Neuronal stem cell (in vitro differentiated cells): ENCODE measurements at regions not wholly inside any gene's neighbourhood (a gene's known extent, or its start where the extent isn't known, plus 50 kb on each side); places are given as distances from the start of the nearest gene placed in this dataset.

ENCODE experiments used
- DNase-seq: peaks from one replicate; pipeline ENCODE4 v3.0.0-alpha.2; 2013; ENCODE audit warnings: low spot score
- H2AFZ ChIP-seq: one replicate; pipeline ENCODE4 v1.6.1; 2013; ENCODE audit warnings: mild to moderate bottlenecking, low read length, inconsistent platforms
- H2AK5ac ChIP-seq: 2 replicates; pipeline ENCODE4 v1.6.1; 2013; ENCODE audit warnings: low read depth, mild to moderate bottlenecking, inconsistent platforms, low read length, moderate library complexity, mixed read lengths
- H2BK120ac ChIP-seq: 2 replicates; pipeline ENCODE4 v1.6.1; 2013; ENCODE audit warnings: low read depth, mild to moderate bottlenecking, inconsistent platforms, low read length, moderate library complexity, mixed read lengths
- H2BK12ac ChIP-seq: one replicate; pipeline ENCODE4 v1.6.1; 2013; ENCODE audit warnings: low read length, inconsistent platforms
- H2BK15ac ChIP-seq: 2 replicates; pipeline ENCODE4 v1.6.1; 2013; ENCODE audit warnings: mild to moderate bottlenecking, low read length, inconsistent platforms, mixed read lengths
- H2BK5ac ChIP-seq: one replicate; pipeline ENCODE4 v1.6.1; 2013; ENCODE audit warnings: inconsistent platforms, mild to moderate bottlenecking, low read length, moderate library complexity
- H3K14ac ChIP-seq: one replicate; pipeline ENCODE4 v1.6.1; 2013; ENCODE audit warnings: low read length, inconsistent platforms
- H3K18ac ChIP-seq: 2 replicates; pipeline ENCODE4 v1.6.1; 2013; ENCODE audit warnings: low read length, inconsistent platforms
- H3K23ac ChIP-seq: 2 replicates; pipeline ENCODE4 v1.6.1; 2013; ENCODE audit warnings: low read depth, mild to moderate bottlenecking, mixed read lengths, low read length, inconsistent platforms; ENCODE audit not compliant: poor library complexity
- H3K27ac ChIP-seq: replicated peaks from 3 replicates; pipeline ENCODE4 v1.5.1; 2013; ENCODE audit warnings: low read length, inconsistent platforms
- H3K27me3 ChIP-seq, 3 experiments: 2 replicates each; pipeline ENCODE4 v1.6.1; 2013; ENCODE audit warnings: low read length in 3 of 3, mild to moderate bottlenecking in 2 of 3, inconsistent platforms in 1 of 3, low read depth in 1 of 3, mixed read lengths in 1 of 3, moderate library complexity in 1 of 3; ENCODE audit not compliant: control insufficient read depth in 3 of 3, insufficient read depth in 3 of 3
- H3K36me3 ChIP-seq, 2 donors: replicated peaks in 1 of 2; 2 replicates each; pipeline ENCODE4 v1.6.1; 2013; ENCODE audit warnings: low read length in 2 of 2; ENCODE audit not compliant: control insufficient read depth in 2 of 2, insufficient read depth in 2 of 2
- H3K4ac ChIP-seq: 2 replicates; pipeline ENCODE4 v1.6.1; 2013; ENCODE audit warnings: inconsistent platforms, mild to moderate bottlenecking, low read length, moderate library complexity
- H3K4me1 ChIP-seq, 2 donors: 1 replicate in 1 of 2; 2 replicates in 1 of 2; pipeline ENCODE4 v1.6.1; 2013; ENCODE audit warnings: low read length in 2 of 2, low read depth in 1 of 2; ENCODE audit not compliant: control insufficient read depth in 2 of 2, insufficient read depth in 1 of 2
- H3K4me2 ChIP-seq: one replicate; pipeline ENCODE4 v1.6.1; 2013; ENCODE audit warnings: mild to moderate bottlenecking, low read length, inconsistent platforms; ENCODE audit not compliant: insufficient read depth, poor library complexity, severe bottlenecking
- H3K4me3 ChIP-seq, 2 donors: 2 replicates each; pipeline ENCODE4 v1.5.1; 2013; ENCODE audit warnings: low read length in 2 of 2, mild to moderate bottlenecking in 2 of 2, inconsistent platforms in 1 of 2, moderate library complexity in 1 of 2
- H3K79me1 ChIP-seq: one replicate; pipeline ENCODE4 v1.6.1; 2013; ENCODE audit warnings: low read depth, mild to moderate bottlenecking, inconsistent platforms, low read length, moderate library complexity
- H3K9ac ChIP-seq: one replicate; pipeline ENCODE4 v1.6.1; 2013; ENCODE audit warnings: mild to moderate bottlenecking, low read depth, low read length, inconsistent platforms; ENCODE audit not compliant: poor library complexity
- H3K9me3 ChIP-seq, 2 donors: replicated peaks in 1 of 2; 2 replicates each; pipeline versions ENCODE3 to v1.6.1; 2013; ENCODE audit warnings: low read length in 2 of 2, mild to moderate bottlenecking in 2 of 2, inconsistent platforms in 1 of 2, low read depth in 1 of 2, mixed read lengths in 1 of 2, moderate library complexity in 1 of 2; ENCODE audit not compliant: control insufficient read depth in 2 of 2, insufficient read depth in 1 of 2
- H4K8ac ChIP-seq: one replicate; pipeline ENCODE4 v1.6.1; 2013; ENCODE audit warnings: low read depth, mild to moderate bottlenecking, inconsistent platforms, low read length, moderate library complexity
- H4K91ac ChIP-seq: one replicate; pipeline ENCODE4 v1.6.1; 2013; ENCODE audit warnings: low read length, low read depth, mild to moderate bottlenecking, inconsistent platforms; ENCODE audit not compliant: poor library complexity
- WGBS, 2 donors: extraction: QIAGEN DNeasy Blood & Tissue Kit; methylation state at CpG; one replicate each; pipeline ENCODE4 v1.1.7; 2013; ENCODE audit warnings: missing lambda C conversion rate in 2 of 2, mixed read lengths in 1 of 2; ENCODE audit not compliant: insufficient read length in 2 of 2, insufficient replicate concordance in 1 of 2; ENCODE audit errors: extremely low coverage in 2 of 2; 5-methylcytosine and 5-hydroxymethylcytosine counted together

DNA sequence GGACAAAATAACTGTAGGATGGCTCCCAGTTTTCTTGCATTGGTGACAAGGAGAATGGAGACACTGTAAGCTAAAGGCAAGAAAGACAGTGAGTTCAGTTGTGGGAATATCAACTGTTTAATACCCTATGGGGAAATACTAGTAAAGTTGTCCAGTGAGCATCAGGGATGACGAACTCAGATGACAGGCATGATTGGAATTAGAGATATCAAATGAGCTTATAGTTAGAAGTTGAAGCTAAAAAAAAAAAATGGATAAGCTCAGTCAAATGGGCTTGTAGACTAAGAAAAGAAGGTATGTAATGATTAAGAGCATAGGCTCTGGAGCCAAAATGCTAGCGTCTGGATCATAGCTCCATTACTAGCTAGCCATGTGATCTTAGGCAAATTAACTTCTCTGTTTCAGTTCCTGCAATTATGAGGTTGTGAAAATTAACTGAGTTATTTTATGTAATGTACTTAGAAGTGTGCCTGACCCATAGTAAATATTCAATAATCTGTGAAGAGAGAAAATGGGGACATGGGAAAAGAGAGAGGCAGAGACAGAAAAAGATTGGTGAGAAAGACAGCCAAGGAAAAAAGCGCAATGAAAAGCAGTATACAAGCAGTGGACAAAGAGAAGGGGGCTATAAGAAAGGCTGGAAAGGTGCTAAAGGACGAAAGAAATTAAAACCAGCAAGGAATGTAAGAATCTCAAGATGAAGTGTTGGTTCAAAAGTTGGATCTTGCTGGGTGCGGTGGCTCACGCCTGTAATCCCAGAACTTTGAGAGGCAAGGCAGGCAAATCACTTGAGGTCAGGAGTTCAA, 95.7 kb upstream of the SLC39A10 start:
- peaks cover 0 to 3% of the 10 kb centered on the region in 2 donors for H3K4me1 ChIP-seq
- no peak for DNase-seq
- H3K14ac ChIP-seq = no peak overlapping the region
- no peak overlapping the region for H4K91ac ChIP-seq
- no peak overlapping the region for H2BK15ac ChIP-seq
- H3K79me1 ChIP-seq = no peaks in the 10 kb centered on the region
- no peak overlapping the region for H3K4ac ChIP-seq
- no peak overlapping the region for H2BK12ac ChIP-seq
- H3K4me3 ChIP-seq = no peak overlapping the region
- H3K18ac ChIP-seq = no peak overlapping the region
- H3K36me3 ChIP-seq = no peaks in the 10 kb centered on the region
- no peak overlapping the region for H2BK120ac ChIP-seq
- H2AK5ac ChIP-seq = no peak overlapping the region
- no peak overlapping the region for H2AFZ ChIP-seq
- peaks cover 0 to 1% of the 10 kb centered on the region in 2 donors for H3K9me3 ChIP-seq
- no peak overlapping the region for H2BK5ac ChIP-seq
- H3K23ac ChIP-seq = no peak overlapping the region
- H3K4me2 ChIP-seq = no peak overlapping the region
- WGBS, 2 donors = no CpG with 5 or more reads among the region's 6 CpGs
- H4K8ac ChIP-seq = no peak overlapping the region
- H3K27me3 ChIP-seq = no peaks in the 10 kb centered on the region
- H3K9ac ChIP-seq = no peak overlapping the region
- no peak overlapping the region for H3K27ac ChIP-seq

DNA sequence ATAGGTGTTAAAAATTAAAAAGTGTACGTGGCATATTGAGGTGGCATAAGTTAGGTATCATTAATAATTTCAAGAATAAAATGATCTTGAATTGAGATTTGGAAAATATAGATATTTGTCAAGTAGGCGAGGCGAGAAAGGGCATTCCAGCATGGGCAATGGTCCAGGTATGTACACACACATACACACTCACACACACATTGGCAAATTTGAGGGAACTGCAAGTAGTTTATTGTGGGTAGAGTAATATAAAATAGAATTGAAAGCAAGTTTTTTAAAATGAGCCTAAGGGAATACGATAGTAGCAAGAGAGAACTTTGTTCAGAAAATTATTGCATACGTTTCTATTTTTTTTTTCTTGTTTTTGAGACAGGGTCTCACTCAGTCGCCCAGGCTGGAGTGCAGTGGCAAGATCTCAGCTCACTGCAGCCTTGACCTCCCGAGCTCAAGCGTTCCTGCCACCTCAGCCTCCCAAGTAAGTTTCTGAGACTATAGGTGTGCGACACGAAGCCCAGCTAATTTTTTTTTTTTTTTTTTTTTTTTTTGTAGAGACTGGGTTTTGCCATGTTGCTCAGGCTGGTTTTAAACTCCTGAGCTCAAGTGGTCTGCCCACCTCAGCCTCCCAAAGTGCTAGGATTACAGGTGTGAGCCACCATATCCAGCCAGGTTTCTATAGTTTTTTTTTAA, 96.7 kb upstream of the SLC39A10 start:
- Histone ChIP-seq H3K9ac (no peak overlapping the region), H2AK5ac (no peak overlapping the region), H3K4me2 (no peak overlapping the region), H3K27me3 (no peaks in the 10 kb centered on the region), H3K4me1 (peaks cover 0 to 3% of the 10 kb centered on the region in 2 donors), H2BK15ac (no peak overlapping the region), H2BK120ac (no peak overlapping the region), H2BK12ac (no peak overlapping the region), H3K79me1 (no peaks in the 10 kb centered on the region), H4K91ac (no peak overlapping the region), H3K4ac (no peak overlapping the region), H2BK5ac (no peak overlapping the region), H3K27ac (no peak overlapping the region), H3K18ac (no peak overlapping the region), H3K4me3 (no peak overlapping the region), H3K14ac (no peak overlapping the region), H3K9me3 (peaks cover 0 to 1% of the 10 kb centered on the region in 2 donors), H2AFZ (no peak overlapping the region), H4K8ac (no peak overlapping the region), H3K36me3 (no peaks in the 10 kb centered on the region), H3K23ac (no peak overlapping the region)
- 100% methylated on average over 1 of the region's 10 CpGs; no CpG with 5 or more reads in 1 of the 2 donors for WGBS, 2 donors
- no peak for DNase-seq

DNA sequence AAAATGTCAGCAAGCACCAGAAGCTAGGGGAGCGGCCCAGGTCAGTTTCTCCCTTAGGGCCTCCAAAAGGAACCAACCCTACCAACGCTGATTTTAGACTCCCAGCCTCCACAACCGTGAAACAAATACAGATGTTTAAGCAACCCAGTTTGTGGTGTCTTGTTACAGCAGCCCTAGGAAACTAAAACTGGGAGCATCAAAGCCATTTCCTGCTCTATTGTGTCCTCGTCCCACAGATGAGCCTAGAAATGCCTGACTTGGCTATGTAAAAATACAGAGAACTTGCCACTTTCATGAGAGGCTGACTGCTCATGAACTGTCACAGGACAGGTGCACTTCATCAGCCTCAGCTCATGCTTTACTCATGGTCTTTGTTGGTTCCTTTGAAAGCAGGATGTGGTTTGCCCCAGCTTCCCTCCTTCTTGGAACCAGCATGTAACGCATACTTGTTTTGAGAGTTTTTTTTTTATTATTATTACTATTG, 97.6 kb upstream of the SLC39A10 start:
- no peak for DNase-seq
- Histone ChIP-seq H3K9ac (no peak overlapping the region), H3K4ac (no peak overlapping the region), H3K79me1 (no peaks in the 10 kb centered on the region), H2BK5ac (no peak overlapping the region), H3K18ac (no peak overlapping the region), H3K36me3 (no peaks in the 10 kb centered on the region), H2AFZ (peak overlapping the region; percentile 62), H3K23ac (no peak overlapping the region), H2AK5ac (no peak overlapping the region), H4K8ac (no peak overlapping the region), H3K4me2 (no peak overlapping the region), H2BK15ac (no peak overlapping the region), H3K27me3 (no peaks in the 10 kb centered on the region), H2BK120ac (no peak overlapping the region), H2BK12ac (no peak overlapping the region), H3K4me3 (no peak overlapping the region), H3K27ac (no peak overlapping the region), H3K4me1 (peaks cover 0 to 3% of the 10 kb centered on the region in 2 donors), H4K91ac (no peak overlapping the region), H3K9me3 (peaks cover 0 to 1% of the 10 kb centered on the region in 2 donors), H3K14ac (no peak overlapping the region)
- WGBS, 2 donors = no CpG with 5 or more reads among the region's 5 CpGs

DNA sequence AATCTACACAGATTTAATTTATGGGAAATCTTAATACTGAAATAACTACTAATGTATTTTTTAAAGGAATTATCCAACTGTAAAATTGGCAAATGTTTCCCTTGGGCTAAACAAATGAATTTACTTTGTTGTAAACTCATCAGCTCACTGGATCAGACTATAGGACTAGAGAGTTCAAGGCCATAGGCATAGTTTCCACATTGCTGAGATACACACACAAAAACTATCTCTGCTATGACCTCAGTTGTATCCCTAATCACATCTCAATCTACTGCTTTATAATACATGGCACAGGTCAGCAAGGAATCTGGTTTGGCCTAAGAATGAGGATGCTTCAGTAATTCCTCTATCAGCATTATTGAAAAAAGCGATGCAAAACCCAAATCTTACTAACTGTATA, 101.1 kb upstream of the SLC39A10 start:
- Histone ChIP-seq H3K9me3 (peaks cover 0 to 1% of the 10 kb centered on the region in 2 donors), H2BK120ac (no peak overlapping the region), H3K4me1 (peaks cover 0 to 3% of the 10 kb centered on the region in 2 donors), H2AFZ (no peak overlapping the region), H2AK5ac (no peak overlapping the region), H2BK5ac (no peak overlapping the region), H3K27me3 (no peaks in the 10 kb centered on the region), H3K4me2 (no peak overlapping the region), H2BK12ac (no peak overlapping the region), H4K91ac (no peak overlapping the region), H3K14ac (no peak overlapping the region), H3K23ac (no peak overlapping the region), H2BK15ac (no peak overlapping the region), H3K18ac (no peak overlapping the region), H4K8ac (no peak overlapping the region), H3K27ac (no peak overlapping the region), H3K79me1 (no peaks in the 10 kb centered on the region), H3K36me3 (no peaks in the 10 kb centered on the region), H3K9ac (no peak overlapping the region), H3K4me3 (no peak overlapping the region), H3K4ac (no peak overlapping the region)
- no CpG with 5 or more reads among the region's 1 CpG for WGBS, 2 donors
- no peak for DNase-seq
